ENCODE measurements at regions not wholly inside any gene's neighbourhood (a gene's known extent, or its start where the extent isn't known, plus 50 kb on each side); places are given as distances from the start of the nearest gene placed in this dataset.
"Not testable (repeated sequence)": the region's sequence is repeated elsewhere in the genome, so short reads cannot be mapped to it uniquely, and the experiment has no call there.

DNA sequence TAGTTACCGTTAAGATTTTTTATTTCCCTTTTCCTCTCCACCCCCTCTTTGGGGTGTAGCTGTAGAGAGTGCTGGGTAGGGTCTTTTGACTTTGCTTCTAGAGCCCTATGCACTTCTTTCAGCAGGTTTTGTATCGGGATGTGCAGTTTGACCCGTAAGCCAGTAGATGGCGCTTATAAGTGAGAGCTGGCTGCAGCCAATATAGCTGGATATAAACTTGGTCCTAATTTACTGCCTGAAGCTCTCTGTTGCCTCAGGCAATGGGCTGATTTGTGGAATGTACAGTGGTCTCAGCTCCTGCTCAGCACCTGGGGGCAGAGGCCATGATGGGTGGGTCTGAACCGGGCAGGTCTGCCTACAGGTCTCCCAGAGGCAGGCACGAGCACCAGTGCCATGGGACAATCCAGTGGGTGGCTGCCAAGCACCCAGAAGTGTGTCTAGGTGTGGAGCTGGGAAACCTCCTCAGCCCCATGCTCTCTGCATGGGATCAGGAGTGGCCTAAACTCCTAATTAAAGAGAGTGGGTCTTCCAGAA lies 146.5 kb downstream of the SPANXN1 start:
- intact Hi-C loops (cut with DNase I): no loop called here
- no peaks in the 10 kb centered on the region for H3K9me3 ChIP-seq (ENCODE audit: control insufficient read depth, low read length)
- ATAC-seq (no peak), DNase-seq (no peak)
- H3K27ac ChIP-seq (ENCODE audit: low read length): no peak overlapping the region
- no peaks in the 10 kb centered on the region for H3K27me3 ChIP-seq (ENCODE audit: control insufficient read depth, insufficient read depth)
- 29% methylated on average over 6 of the region's 6 CpGs for WGBS
- H3K4me3 ChIP-seq (ENCODE audit: low read length): no peak overlapping the region
- no peaks in the 10 kb centered on the region for H3K4me1 ChIP-seq (ENCODE audit: control insufficient read depth, insufficient read depth, low read length)

GRCh38 chrX:145394344-145394743 lies 147.0 kb downstream of the SPANXN1 start:
- no peaks in the 10 kb centered on the region for H3K9me3 ChIP-seq (ENCODE audit: control insufficient read depth, low read length)
- intact Hi-C loops (cut with DNase I): no loop called here
- ATAC-seq (no peak), DNase-seq (no peak)
- no peak overlapping the region for H3K4me3 ChIP-seq (ENCODE audit: low read length)
- H3K4me1 ChIP-seq (ENCODE audit: control insufficient read depth, insufficient read depth, low read length): no peaks in the 10 kb centered on the region
- H3K27me3 ChIP-seq (ENCODE audit: control insufficient read depth, insufficient read depth): no peaks in the 10 kb centered on the region
- no peak overlapping the region for H3K27ac ChIP-seq (ENCODE audit: low read length)

DNA sequence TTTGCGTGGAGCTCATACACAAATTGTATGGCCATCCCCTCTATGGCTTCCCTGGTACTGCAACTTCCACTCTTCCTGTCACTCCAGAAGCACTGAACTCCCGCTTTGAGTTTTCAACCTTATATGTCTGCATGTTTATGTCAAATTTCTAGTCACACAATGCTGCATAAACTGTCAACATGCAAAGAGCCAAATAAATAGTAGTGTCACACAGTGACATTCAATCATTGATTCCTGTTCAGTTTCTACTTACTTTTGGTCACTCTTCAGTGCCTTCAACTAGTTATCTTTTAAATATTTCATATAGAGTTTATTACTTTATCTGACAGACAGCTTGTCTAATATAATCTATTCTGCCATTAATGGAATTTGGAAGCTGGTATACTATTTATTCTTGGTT lies 149.3 kb downstream of the SPANXN1 start:
- H3K4me3 ChIP-seq (ENCODE audit: low read length): no peak overlapping the region
- no peaks in the 10 kb centered on the region for H3K9me3 ChIP-seq (ENCODE audit: control insufficient read depth, low read length)
- WGBS: 93% methylated on average over 2 of the region's 2 CpGs
- intact Hi-C loops (cut with DNase I): no loop called here
- DNase-seq (no peak), ATAC-seq (no peak)
- H3K4me1 ChIP-seq (ENCODE audit: control insufficient read depth, insufficient read depth, low read length): no peaks in the 10 kb centered on the region
- no peak overlapping the region for H3K27ac ChIP-seq (ENCODE audit: low read length)
- no peaks in the 10 kb centered on the region for H3K27me3 ChIP-seq (ENCODE audit: control insufficient read depth, insufficient read depth)

DNA sequence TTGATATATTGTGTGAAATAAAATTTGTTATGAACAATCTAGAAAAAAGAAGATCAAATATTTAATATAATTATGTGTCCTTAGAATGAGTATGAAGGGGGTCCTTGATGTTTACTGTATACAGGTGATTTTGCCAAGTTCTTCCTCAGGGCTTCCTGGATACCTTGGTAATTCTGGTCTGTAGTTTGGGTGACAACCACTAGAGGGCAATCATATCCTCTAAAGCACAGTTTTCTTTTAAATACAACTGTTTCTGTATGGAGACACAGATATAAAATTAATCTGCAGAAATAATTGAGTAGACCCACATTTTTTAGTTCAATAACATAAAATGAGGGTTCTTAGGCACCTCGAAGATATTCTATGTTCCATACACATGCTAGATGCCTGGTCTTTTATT lies 157.7 kb downstream of the SPANXN1 start:
- Histone ChIP-seq H3K27ac (ENCODE audit: low read length) (no peak overlapping the region), H3K4me3 (ENCODE audit: low read length) (no peak overlapping the region), H3K9me3 (ENCODE audit: control insufficient read depth, low read length) (no peaks in the 10 kb centered on the region), H3K4me1 (ENCODE audit: control insufficient read depth, insufficient read depth, low read length) (no peaks in the 10 kb centered on the region), H3K27me3 (ENCODE audit: control insufficient read depth, insufficient read depth) (no peaks in the 10 kb centered on the region)
- 0% methylated on average over 1 of the region's 1 CpG for WGBS
- ATAC-seq: no peak
- no peak for DNase-seq
- intact Hi-C loops (cut with DNase I): no loop called here

DNA sequence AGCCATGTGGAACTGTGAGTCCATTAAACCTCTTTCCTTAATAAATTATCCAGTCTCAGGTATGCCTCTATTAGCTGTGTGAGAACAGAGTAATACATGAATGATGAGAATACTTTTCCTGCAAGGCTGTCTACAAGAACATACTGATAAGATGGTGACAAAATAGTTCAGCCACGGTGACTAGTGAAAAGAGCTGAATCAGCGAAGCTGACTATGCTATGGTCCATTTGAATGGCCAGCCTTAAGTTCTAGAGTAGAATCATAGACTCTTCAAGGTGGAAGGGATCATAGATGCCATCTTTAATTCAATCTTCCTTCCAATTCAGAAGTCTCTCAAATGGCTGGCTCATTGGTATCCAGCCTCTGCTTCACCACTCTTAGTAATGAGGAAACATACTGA lies 163.3 kb downstream of the SPANXN1 start:
- Histone ChIP-seq H3K27ac (ENCODE audit: low read length) (no peak overlapping the region), H3K4me3 (ENCODE audit: low read length) (no peak overlapping the region), H3K9me3 (ENCODE audit: control insufficient read depth, low read length) (no peaks in the 10 kb centered on the region), H3K4me1 (ENCODE audit: control insufficient read depth, insufficient read depth, low read length) (no peaks in the 10 kb centered on the region), H3K27me3 (ENCODE audit: control insufficient read depth, insufficient read depth) (no peaks in the 10 kb centered on the region)
- ATAC-seq (no peak), DNase-seq (no peak)
- intact Hi-C loops (cut with DNase I): no loop called here
- 63% methylated on average over 2 of the region's 2 CpGs for WGBS

GRCh38 chrX:145436211-145436610 lies 188.9 kb downstream of the SPANXN1 start:
- H3K9me3 ChIP-seq (ENCODE audit: control insufficient read depth, low read length); intact Hi-C loops (cut with DNase I); H3K4me1 ChIP-seq (ENCODE audit: control insufficient read depth, insufficient read depth, low read length); ATAC-seq; H3K27ac ChIP-seq (ENCODE audit: low read length); H3K27me3 ChIP-seq (ENCODE audit: control insufficient read depth, insufficient read depth); H3K4me3 ChIP-seq (ENCODE audit: low read length): not testable (repeated sequence)
- DNase-seq: peak in 1 of 3 donors; percentile 55
- WGBS: 94% methylated on average over 31 of the region's 32 CpGs

DNA sequence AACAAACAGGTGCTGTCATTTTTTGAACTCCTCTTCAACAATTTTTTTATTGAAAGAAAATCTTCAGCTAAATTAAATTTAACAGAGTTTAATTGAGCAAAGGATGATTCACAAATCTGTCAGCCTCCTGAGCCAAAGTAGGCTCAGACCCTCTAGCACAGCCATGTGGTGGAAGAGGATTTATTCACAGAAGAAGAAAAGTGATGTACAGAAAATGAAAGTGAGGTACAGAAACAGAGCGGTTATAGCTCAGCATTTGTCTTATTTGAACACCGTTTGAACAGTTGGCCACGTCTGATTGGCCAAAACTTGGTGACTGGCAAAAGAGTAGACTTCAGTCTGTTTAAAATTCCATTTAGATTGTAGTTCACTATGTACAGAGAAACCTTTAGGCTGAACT lies 217.3 kb downstream of the SPANXN1 start:
- DNase-seq: no peak
- Histone ChIP-seq H3K4me1 (ENCODE audit: control insufficient read depth, insufficient read depth, low read length) (no peaks in the 10 kb centered on the region), H3K4me3 (ENCODE audit: low read length) (no peak overlapping the region), H3K9me3 (ENCODE audit: control insufficient read depth, low read length) (no peaks in the 10 kb centered on the region), H3K27me3 (ENCODE audit: control insufficient read depth, insufficient read depth) (no peaks in the 10 kb centered on the region), H3K27ac (ENCODE audit: low read length) (no peak overlapping the region)
- ATAC-seq: no peak
- intact Hi-C loops (cut with DNase I): no loop called here
- 82% methylated on average over 3 of the region's 3 CpGs for WGBS

DNA sequence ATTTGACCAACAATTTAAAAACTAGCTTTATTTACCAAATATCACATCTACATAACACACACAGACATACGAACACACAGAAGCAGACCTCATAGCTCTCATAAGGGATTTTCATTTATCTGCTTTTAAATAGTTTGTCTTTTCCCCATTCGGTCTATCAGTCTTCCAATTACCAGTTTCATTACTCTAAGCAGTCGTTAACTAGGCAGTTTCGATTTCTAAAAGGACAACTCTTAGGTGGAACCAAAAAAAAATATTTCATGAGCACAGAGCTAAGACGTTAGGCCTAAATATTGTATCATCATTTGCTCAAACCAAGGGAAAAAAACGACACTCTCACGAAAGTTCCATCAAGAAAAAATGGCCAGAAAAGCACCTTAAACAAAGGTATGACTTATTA lies 228.4 kb downstream of the SPANXN1 start:
- ATAC-seq (no peak), DNase-seq (no peak)
- Histone ChIP-seq H3K4me3 (ENCODE audit: low read length) (no peak overlapping the region), H3K4me1 (ENCODE audit: control insufficient read depth, insufficient read depth, low read length) (no peaks in the 10 kb centered on the region), H3K27me3 (ENCODE audit: control insufficient read depth, insufficient read depth) (no peaks in the 10 kb centered on the region), H3K27ac (ENCODE audit: low read length) (no peak overlapping the region), H3K9me3 (ENCODE audit: control insufficient read depth, low read length) (no peaks in the 10 kb centered on the region)
- intact Hi-C loops (cut with DNase I): no loop called here
- WGBS: 76% methylated on average over 7 of the region's 7 CpGs

DNA sequence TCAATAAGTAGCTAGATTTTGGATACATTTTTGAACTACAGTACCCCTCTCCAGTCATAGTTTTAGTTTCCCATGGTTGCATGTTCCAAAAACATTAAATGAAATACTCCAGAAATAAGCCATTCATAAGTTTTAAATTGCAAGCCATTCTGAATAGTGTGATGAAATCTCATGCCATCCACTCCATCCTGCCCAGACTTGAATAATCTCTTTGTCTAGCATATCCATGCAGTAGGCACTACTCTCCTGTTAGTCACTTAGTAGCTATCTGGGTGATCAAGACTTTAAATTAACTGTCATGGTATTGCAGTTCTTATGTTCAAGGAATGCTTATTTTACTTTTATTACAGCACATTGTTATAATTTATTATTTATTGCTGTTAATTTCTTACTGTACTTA lies 237.4 kb downstream of the SPANXN1 start:
- intact Hi-C loops (cut with DNase I): no loop called here
- Histone ChIP-seq H3K9me3 (ENCODE audit: control insufficient read depth, low read length) (no peaks in the 10 kb centered on the region), H3K4me3 (ENCODE audit: low read length) (no peak overlapping the region), H3K27ac (ENCODE audit: low read length) (no peak overlapping the region), H3K27me3 (ENCODE audit: control insufficient read depth, insufficient read depth) (no peaks in the 10 kb centered on the region), H3K4me1 (ENCODE audit: control insufficient read depth, insufficient read depth, low read length) (no peaks in the 10 kb centered on the region)
- ATAC-seq (no peak), DNase-seq (no peak)

GRCh38 chrX:145502670-145503069 lies 255.4 kb downstream of the SPANXN1 start:
- ATAC-seq (no peak), DNase-seq (no peak)
- Histone ChIP-seq H3K27me3 (ENCODE audit: control insufficient read depth, insufficient read depth) (no peaks in the 10 kb centered on the region), H3K4me3 (ENCODE audit: low read length) (no peak overlapping the region), H3K9me3 (ENCODE audit: control insufficient read depth, low read length) (no peaks in the 10 kb centered on the region), H3K27ac (ENCODE audit: low read length) (no peak overlapping the region), H3K4me1 (ENCODE audit: control insufficient read depth, insufficient read depth, low read length) (no peaks in the 10 kb centered on the region)
- intact Hi-C loops (cut with DNase I): no loop called here
- 39% methylated on average over 4 of the region's 4 CpGs for WGBS

DNA sequence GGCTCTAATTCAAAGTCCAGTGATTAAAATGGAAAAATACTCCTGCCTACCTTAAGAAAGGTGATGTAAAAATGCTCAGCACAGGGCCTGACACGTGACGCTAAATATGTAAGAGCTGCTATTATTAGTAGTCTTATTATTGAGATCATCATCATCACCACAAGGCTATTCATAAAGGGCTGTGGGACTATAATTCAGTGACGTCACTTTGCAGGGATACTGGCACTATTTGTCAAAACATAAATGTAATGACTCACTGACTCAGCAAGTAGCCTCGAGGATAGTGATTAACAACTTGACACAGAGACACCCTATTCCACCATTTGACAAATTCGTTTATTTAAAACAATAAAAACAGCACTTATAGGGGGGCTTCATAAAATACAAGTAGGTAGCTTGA lies 258.9 kb downstream of the SPANXN1 start:
- Histone ChIP-seq H3K4me1 (ENCODE audit: control insufficient read depth, insufficient read depth, low read length) (no peaks in the 10 kb centered on the region), H3K27ac (ENCODE audit: low read length) (no peak overlapping the region), H3K4me3 (ENCODE audit: low read length) (no peak overlapping the region), H3K27me3 (ENCODE audit: control insufficient read depth, insufficient read depth) (no peaks in the 10 kb centered on the region), H3K9me3 (ENCODE audit: control insufficient read depth, low read length) (no peaks in the 10 kb centered on the region)
- intact Hi-C loops (cut with DNase I): no loop called here
- 61% methylated on average over 5 of the region's 5 CpGs for WGBS
- DNase-seq (no peak), ATAC-seq (no peak)

DNA sequence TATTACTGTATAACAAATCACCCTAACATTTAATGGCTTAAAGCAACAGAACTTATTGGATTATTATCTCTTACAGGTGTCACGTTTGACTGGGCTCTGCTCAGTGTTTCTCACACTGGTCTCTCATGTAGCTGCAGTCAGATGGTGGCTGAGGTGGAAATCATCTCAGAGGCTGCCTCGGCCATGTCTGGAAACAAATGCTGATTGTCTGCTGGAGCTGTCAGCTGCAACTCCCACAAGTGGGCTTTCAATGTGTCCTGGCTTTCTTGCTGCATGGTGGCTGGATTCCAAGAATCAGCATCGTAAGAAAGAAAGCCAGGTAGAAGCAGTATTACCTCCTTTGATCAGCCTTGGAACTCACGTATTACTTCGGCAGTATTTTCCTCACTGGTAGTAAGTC lies 277.6 kb downstream of the SPANXN1 start:
- WGBS: 43% methylated on average over 5 of the region's 5 CpGs
- no peak overlapping the region for H3K27ac ChIP-seq (ENCODE audit: low read length)
- DNase-seq (no peak), ATAC-seq (no peak)
- H3K27me3 ChIP-seq (ENCODE audit: control insufficient read depth, insufficient read depth): no peaks in the 10 kb centered on the region
- H3K9me3 ChIP-seq (ENCODE audit: control insufficient read depth, low read length): no peaks in the 10 kb centered on the region
- H3K4me1 ChIP-seq (ENCODE audit: control insufficient read depth, insufficient read depth, low read length): no peaks in the 10 kb centered on the region
- no peak overlapping the region for H3K4me3 ChIP-seq (ENCODE audit: low read length)
- intact Hi-C loops (cut with DNase I): no loop called here

Data from right cardiac atrium (tissue), 5 donors.